ENCODE measurements at regions not wholly inside any gene's neighbourhood (a gene's known extent, or its start where the extent isn't known, plus 50 kb on each side); places are given as distances from the start of the nearest gene placed in this dataset.

DNA sequence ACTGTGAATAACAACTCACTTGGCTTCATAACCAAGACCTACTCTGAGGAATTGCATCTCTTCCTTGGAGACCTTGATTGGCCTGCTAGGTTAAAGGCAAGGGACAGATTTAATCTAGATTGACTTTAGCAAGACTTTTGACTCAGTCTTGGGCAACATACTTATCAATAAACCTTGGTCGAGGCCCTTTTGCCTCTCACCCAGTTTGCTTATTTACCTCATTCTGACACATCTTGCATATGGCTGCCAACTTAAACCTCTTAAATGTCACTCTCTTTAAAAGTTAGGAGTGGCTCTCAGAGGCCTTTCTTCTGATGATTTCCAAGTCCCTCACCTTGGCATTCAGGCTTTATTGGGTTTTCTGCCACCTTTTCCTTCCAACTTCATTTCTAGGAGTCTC is 124.5 kb downstream of the BAMBI start (continued):
- no peak for TF ChIP-seq INSM2 (tag by site-specific recombination; IDR thresholded peaks at IDR 0.05)
- no peak for TF ChIP-seq RBAK (tag by site-specific recombination; IDR thresholded peaks at IDR 0.05)
- TF ChIP-seq ZNF112 (tag by site-specific recombination; IDR thresholded peaks at IDR 0.05): no peak
- no peak for TF ChIP-seq ZXDB (tag by site-specific recombination; IDR thresholded peaks at IDR 0.05)

- POLR2A ChIA-PET: interaction anchor here (1.5 kb wide), 1 partner anchor 8 kb away, joined by 4 read pairs; no protein-coding TSS in a partner anchor
Measured at GRCh38 chr10:28805390-28805789, 128.1 kb downstream of the BAMBI start.

DNA sequence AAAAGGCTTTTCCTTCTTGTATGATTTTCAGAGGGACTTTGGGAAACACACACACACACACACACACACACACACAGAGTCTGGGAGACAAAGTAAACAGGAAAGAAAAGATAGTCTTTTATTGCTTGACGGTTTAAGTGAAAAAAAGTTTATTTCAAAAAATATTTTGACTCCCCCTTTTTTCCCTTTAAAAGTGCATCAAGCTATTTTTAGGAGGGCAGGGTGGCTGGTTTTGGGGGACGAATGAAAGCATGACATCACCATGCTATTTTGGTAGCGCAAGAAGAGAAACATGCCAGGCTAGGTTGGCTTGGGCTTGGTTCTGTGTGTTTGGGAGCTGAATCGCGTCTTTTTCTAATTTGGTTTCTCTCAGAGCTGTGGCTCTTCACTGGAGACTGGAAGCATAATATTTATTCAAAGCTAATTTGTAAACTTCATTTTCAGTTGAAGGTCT is 129.2 kb downstream of the BAMBI start:
- peaks cover 14% of the 10 kb centered on the region for H3K4me1 ChIP-seq (ENCODE audit: control insufficient read depth, insufficient read depth, low read length)

More at GRCh38 chr10:28805390-28805789, 128.1 kb downstream of the BAMBI start:
- Histone ChIP-seq H3K27ac (ENCODE audit: extremely low read depth, low read depth, low read length) (no peak overlapping the region), H3K4me1 (ENCODE audit: control insufficient read depth, insufficient read depth, low read length) (peaks cover 14% of the 10 kb centered on the region), H3K4me3 (ENCODE audit: low read depth, low read length) (no peak overlapping the region), H3K36me3 (ENCODE audit: control insufficient read depth in 2 of 2, insufficient read depth in 1 of 2, low read length in 2 of 2) (no peaks in the 10 kb centered on the region), H3K9me3 (ENCODE audit: control insufficient read depth, insufficient read depth, low read depth, low read length) (no peaks in the 10 kb centered on the region)
- CTCF ChIA-PET: no interaction called here
- TF ChIP-seq ZNF571 (tag by site-specific recombination; IDR thresholded peaks at IDR 0.05) (no peak), ZNF768 (tag by site-specific recombination; IDR thresholded peaks at IDR 0.05) (no peak), SP7 (tag by site-specific recombination; IDR thresholded peaks at IDR 0.05) (no peak)
- TF ChIP-seq, protein P1, sequence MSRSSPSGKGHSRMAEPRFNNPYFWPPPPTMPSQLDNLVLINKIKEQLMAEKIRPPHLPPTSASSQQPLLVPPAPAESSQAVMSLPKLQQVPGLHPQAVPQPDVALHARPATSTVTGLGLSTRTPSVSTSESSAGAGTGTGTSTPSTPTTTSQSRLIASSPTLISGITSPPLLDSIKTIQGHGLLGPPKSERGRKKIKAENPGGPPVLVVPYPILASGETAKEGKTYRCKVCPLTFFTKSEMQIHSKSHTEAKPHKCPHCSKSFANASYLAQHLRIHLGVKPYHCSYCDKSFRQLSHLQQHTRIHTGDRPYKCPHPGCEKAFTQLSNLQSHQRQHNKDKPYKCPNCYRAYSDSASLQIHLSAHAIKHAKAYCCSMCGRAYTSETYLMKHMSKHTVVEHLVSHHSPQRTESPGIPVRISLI (tag by site-specific recombination; IDR thresholded peaks at IDR 0.05): no peak
- TF ChIP-seq, protein P2, sequence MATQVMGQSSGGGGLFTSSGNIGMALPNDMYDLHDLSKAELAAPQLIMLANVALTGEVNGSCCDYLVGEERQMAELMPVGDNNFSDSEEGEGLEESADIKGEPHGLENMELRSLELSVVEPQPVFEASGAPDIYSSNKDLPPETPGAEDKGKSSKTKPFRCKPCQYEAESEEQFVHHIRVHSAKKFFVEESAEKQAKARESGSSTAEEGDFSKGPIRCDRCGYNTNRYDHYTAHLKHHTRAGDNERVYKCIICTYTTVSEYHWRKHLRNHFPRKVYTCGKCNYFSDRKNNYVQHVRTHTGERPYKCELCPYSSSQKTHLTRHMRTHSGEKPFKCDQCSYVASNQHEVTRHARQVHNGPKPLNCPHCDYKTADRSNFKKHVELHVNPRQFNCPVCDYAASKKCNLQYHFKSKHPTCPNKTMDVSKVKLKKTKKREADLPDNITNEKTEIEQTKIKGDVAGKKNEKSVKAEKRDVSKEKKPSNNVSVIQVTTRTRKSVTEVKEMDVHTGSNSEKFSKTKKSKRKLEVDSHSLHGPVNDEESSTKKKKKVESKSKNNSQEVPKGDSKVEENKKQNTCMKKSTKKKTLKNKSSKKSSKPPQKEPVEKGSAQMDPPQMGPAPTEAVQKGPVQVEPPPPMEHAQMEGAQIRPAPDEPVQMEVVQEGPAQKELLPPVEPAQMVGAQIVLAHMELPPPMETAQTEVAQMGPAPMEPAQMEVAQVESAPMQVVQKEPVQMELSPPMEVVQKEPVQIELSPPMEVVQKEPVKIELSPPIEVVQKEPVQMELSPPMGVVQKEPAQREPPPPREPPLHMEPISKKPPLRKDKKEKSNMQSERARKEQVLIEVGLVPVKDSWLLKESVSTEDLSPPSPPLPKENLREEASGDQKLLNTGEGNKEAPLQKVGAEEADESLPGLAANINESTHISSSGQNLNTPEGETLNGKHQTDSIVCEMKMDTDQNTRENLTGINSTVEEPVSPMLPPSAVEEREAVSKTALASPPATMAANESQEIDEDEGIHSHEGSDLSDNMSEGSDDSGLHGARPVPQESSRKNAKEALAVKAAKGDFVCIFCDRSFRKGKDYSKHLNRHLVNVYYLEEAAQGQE (tag by site-specific recombination; IDR thresholded peaks at IDR 0.05): no peak

More for the DNA sequence above, 129.2 kb downstream of the BAMBI start:
- Histone ChIP-seq H3K36me3 (ENCODE audit: control insufficient read depth in 2 of 2, insufficient read depth in 1 of 2, low read length in 2 of 2) (no peaks in the 10 kb centered on the region), H3K27ac (ENCODE audit: extremely low read depth, low read depth, low read length) (no peak overlapping the region), H3K4me3 (ENCODE audit: low read depth, low read length) (no peak overlapping the region), H3K9me3 (ENCODE audit: control insufficient read depth, insufficient read depth, low read depth, low read length) (no peaks in the 10 kb centered on the region)
- CTCF ChIA-PET: interaction anchor here (0.6 kb wide), 1 partner anchor 33 kb away, joined by 3 read pairs; no protein-coding TSS in a partner anchor
- POLR2A ChIA-PET: interaction anchor here (1.5 kb wide), 1 partner anchor 9 kb away, joined by 4 read pairs; no protein-coding TSS in a partner anchor
- no peak for TF ChIP-seq KLF7 (tag by site-specific recombination; IDR thresholded peaks at IDR 0.05; ENCODE audit: borderline replicate concordance)
- TF ChIP-seq, protein P3, sequence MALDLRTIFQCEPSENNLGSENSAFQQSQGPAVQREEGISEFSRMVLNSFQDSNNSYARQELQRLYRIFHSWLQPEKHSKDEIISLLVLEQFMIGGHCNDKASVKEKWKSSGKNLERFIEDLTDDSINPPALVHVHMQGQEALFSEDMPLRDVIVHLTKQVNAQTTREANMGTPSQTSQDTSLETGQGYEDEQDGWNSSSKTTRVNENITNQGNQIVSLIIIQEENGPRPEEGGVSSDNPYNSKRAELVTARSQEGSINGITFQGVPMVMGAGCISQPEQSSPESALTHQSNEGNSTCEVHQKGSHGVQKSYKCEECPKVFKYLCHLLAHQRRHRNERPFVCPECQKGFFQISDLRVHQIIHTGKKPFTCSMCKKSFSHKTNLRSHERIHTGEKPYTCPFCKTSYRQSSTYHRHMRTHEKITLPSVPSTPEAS (tag by site-specific recombination; IDR thresholded peaks at IDR 0.05): peak; percentile 44; the same call in 1 of the 2 replicates
- TF ChIP-seq ZNF544 (tag by site-specific recombination; IDR thresholded peaks at IDR 0.05): no peak
